ENCODE measurements at regions not wholly inside any gene's neighbourhood (a gene's known extent, or its start where the extent isn't known, plus 50 kb on each side); places are given as distances from the start of the nearest gene placed in this dataset.

- peaks cover 0 to 17% (median 7%) of the 10 kb centered on the region in 4 donors for H3K9me3 ChIP-seq
- TF ChIP-seq POLR2A (IDR thresholded peaks at IDR 0.05) (no peak), POLR2AphosphoS5 (IDR thresholded peaks at IDR 0.05) (no peak), EP300 (IDR thresholded peaks at IDR 0.05) (no peak), CTCF (IDR thresholded peaks at IDR 0.05) (no peak)
- peaks cover 0 to 9% (median 0%) of the 10 kb centered on the region in 4 donors for H3K4me1 ChIP-seq
- no peak overlapping the region for H3K27ac ChIP-seq
- 48 to 61% (median 56%) methylated on average over 6 of the region's 6 CpGs for WGBS, 5 donors
- H3K27me3 ChIP-seq: no peaks in the 10 kb centered on the region
- intact Hi-C loops (cut with DNase I; ENCODE audit: low total_unique reads): no loop called here
- no peak overlapping the region for H3K4me3 ChIP-seq
- no peak for DNase-seq
- no peaks in the 10 kb centered on the region for H3K36me3 ChIP-seq
These were observed 182.4 kb downstream of the IRX1 start for GRCh38 chr5:3778000-3778550.

DNA sequence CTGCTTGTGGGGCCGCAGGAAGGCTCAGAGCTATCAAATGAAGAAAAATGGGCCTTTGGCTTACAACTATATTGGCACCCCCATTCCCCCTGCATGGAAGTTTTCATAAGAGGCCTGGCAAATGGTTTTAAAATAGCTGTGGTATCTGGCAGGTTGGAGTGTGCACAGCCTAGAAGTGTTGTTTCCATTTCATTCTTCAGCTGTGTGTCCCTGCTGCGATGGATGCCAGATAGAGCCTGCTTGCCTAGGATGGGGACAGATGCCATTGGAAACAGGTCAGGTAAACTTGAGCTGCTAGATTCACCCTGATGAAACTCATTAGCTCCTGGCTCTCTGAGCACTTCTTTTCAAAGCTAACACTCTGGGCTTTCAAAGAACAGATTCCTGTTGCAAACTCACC lies 183.3 kb downstream of the IRX1 start:
- WGBS, 5 donors: 82 to 97% (median 94%) methylated on average over 2 of the region's 2 CpGs
- DNase-seq: no peak
- H3K4me3 ChIP-seq: no peak overlapping the region
- peaks cover 0 to 17% (median 7%) of the 10 kb centered on the region in 4 donors for H3K9me3 ChIP-seq
- intact Hi-C loops (cut with DNase I; ENCODE audit: low total_unique reads): no loop called here
- no peak for TF ChIP-seq POLR2A (IDR thresholded peaks at IDR 0.05)
- no peak for TF ChIP-seq POLR2AphosphoS5 (IDR thresholded peaks at IDR 0.05)
- TF ChIP-seq EP300 (IDR thresholded peaks at IDR 0.05): no peak
- no peak for TF ChIP-seq CTCF (IDR thresholded peaks at IDR 0.05)
- H3K27ac ChIP-seq: no peak overlapping the region
- H3K27me3 ChIP-seq: no peaks in the 10 kb centered on the region
- H3K4me1 ChIP-seq: peaks cover 0 to 9% (median 0%) of the 10 kb centered on the region in 4 donors
- H3K36me3 ChIP-seq: no peaks in the 10 kb centered on the region

- Histone ChIP-seq H3K4me3 (no peak overlapping the region), H3K9me3 (peaks cover 0 to 10% (median 4%) of the 10 kb centered on the region in 4 donors), H3K27ac (no peak overlapping the region), H3K36me3 (no peaks in the 10 kb centered on the region), H3K27me3 (no peaks in the 10 kb centered on the region), H3K4me1 (peaks cover 0 to 9% (median 0%) of the 10 kb centered on the region in 4 donors)
- 74 to 83% (median 81%) methylated on average over 7 of the region's 7 CpGs for WGBS, 5 donors
- intact Hi-C loops (cut with DNase I; ENCODE audit: low total_unique reads): no loop called here
- TF ChIP-seq CTCF (IDR thresholded peaks at IDR 0.05): no peak
- TF ChIP-seq POLR2A (IDR thresholded peaks at IDR 0.05): no peak
- TF ChIP-seq POLR2AphosphoS5 (IDR thresholded peaks at IDR 0.05): no peak
- TF ChIP-seq EP300 (IDR thresholded peaks at IDR 0.05): no peak
- no peak for DNase-seq
These were observed 184.6 kb downstream of the IRX1 start for GRCh38 chr5:3780278-3780677.

- WGBS, 5 donors: 70 to 91% (median 81%) methylated on average over 10 to 11 of the region's 11 CpGs
- no peaks in the 10 kb centered on the region for H3K36me3 ChIP-seq
- H3K27ac ChIP-seq: no peak overlapping the region
- H3K9me3 ChIP-seq: peaks cover 0 to 9% (median 3%) of the 10 kb centered on the region in 4 donors
- DNase-seq: no peak
- peaks cover 0 to 9% (median 0%) of the 10 kb centered on the region in 4 donors for H3K4me1 ChIP-seq
- intact Hi-C loops (cut with DNase I; ENCODE audit: low total_unique reads): no loop called here
- TF ChIP-seq EP300 (IDR thresholded peaks at IDR 0.05) (no peak), POLR2AphosphoS5 (IDR thresholded peaks at IDR 0.05) (no peak), POLR2A (IDR thresholded peaks at IDR 0.05) (no peak), CTCF (IDR thresholded peaks at IDR 0.05) (no peak)
- no peaks in the 10 kb centered on the region for H3K27me3 ChIP-seq
- H3K4me3 ChIP-seq: no peak overlapping the region
These were observed 185.3 kb downstream of the IRX1 start for GRCh38 chr5:3780907-3781306.
